DND-41 (cell line): ENCODE measurements at regions not wholly inside any gene's neighbourhood (a gene's known extent, or its start where the extent isn't known, plus 50 kb on each side); places are given as distances from the start of the nearest gene placed in this dataset.

Source experiments
- ATAC-seq: fragments of 200-7000 bp; cut with Tn5 transposase; 3 replicates; pipeline ENCODE4 v1.9.1; 2021; ENCODE audit warnings: low read depth; ENCODE audit not compliant: insufficient read depth
- DNase-seq: peaks from one replicate; pipeline ENCODE4 v3.0.0-alpha.2; 2020
- H2AFZ ChIP-seq: 2 replicates; pipeline ENCODE4 v1.6.0; 2012; ENCODE audit warnings: low read depth, low read length
- H3K27ac ChIP-seq: 2 replicates; pipeline ENCODE4 v1.5.1; 2012; ENCODE audit warnings: low read length, inconsistent platforms
- H3K27me3 ChIP-seq: fragments of 200-600 bp; sonication (generic); 2 replicates; pipeline ENCODE4 v1.6.0; 2012; ENCODE audit warnings: low read length, mild to moderate bottlenecking, inconsistent platforms; ENCODE audit not compliant: insufficient read depth, poor library complexity
- H3K36me3 ChIP-seq: 2 replicates; pipeline ENCODE4 v1.5.1; 2012; ENCODE audit warnings: low read length, inconsistent platforms; ENCODE audit not compliant: insufficient read depth
- H3K4me1 ChIP-seq: 2 replicates; pipeline ENCODE4 v1.5.1; 2012; ENCODE audit warnings: mild to moderate bottlenecking, low read length; ENCODE audit not compliant: insufficient read depth
- H3K4me2 ChIP-seq: 2 replicates; pipeline ENCODE4 v1.6.0; 2012; ENCODE audit warnings: mild to moderate bottlenecking, moderate library complexity, low read length, inconsistent platforms; ENCODE audit not compliant: insufficient read depth
- H3K4me3 ChIP-seq, 2 experiments: fragments of 200-600 bp in 1 of 2; shearing (Covaris generic) in 1 of 2; 2 replicates each; pipeline ENCODE4 v1.5.1; 2012 to 2016; ENCODE audit warnings: inconsistent platforms in 2 of 2, low read length in 2 of 2, mild to moderate bottlenecking in 2 of 2, low read depth in 1 of 2, moderate library complexity in 1 of 2
- H3K79me2 ChIP-seq: 2 replicates; pipeline ENCODE4 v1.6.0; 2012; ENCODE audit warnings: low read length, inconsistent platforms; ENCODE audit not compliant: insufficient read depth
- H3K9ac ChIP-seq: 2 replicates; pipeline ENCODE4 v1.6.0; 2012; ENCODE audit warnings: low read depth, mild to moderate bottlenecking, inconsistent platforms, low read length, moderate library complexity
- H3K9me3 ChIP-seq: 2 replicates; pipeline ENCODE4 v1.5.1; 2012; ENCODE audit warnings: low read length, moderate library complexity, mild to moderate bottlenecking, inconsistent platforms; ENCODE audit not compliant: insufficient read depth, severe bottlenecking
- H4K20me1 ChIP-seq: 2 replicates; pipeline ENCODE4 v1.6.0; 2012; ENCODE audit warnings: low read length; ENCODE audit not compliant: insufficient read depth
- EZH2 ChIP-seq: IDR thresholded peaks from 3 replicates; pipeline ENCODE4 v1.6.1; 2012; ENCODE audit warnings: borderline replicate concordance, low read depth, mild to moderate bottlenecking, moderate library complexity, low read length, inconsistent platforms; ENCODE audit not compliant: severe bottlenecking
- TF ChIP-seq, protein P1 (sequence below): IDR thresholded peaks from 2 replicates; pipeline ENCODE4 v1.5.1; 2012; ENCODE audit warnings: borderline replicate concordance, low read length, moderate library complexity, mild to moderate bottlenecking; ENCODE audit not compliant: poor library complexity, severe bottlenecking; ENCODE audit errors: extremely low read depth

- no peaks in the 10 kb centered on the region for H4K20me1 ChIP-seq
- no peaks in the 10 kb centered on the region for H3K27me3 ChIP-seq
- DNase-seq (peak; percentile 30), ATAC-seq (peak; percentile 78)
- H3K27ac ChIP-seq, result peak overlapping the region; percentile 63
- H3K4me2 ChIP-seq, result no peak overlapping the region
- H3K79me2 ChIP-seq, result no peaks in the 10 kb centered on the region
- H3K4me1 ChIP-seq, result peaks cover 25% of the 10 kb centered on the region
- no peak overlapping the region for H3K4me3 ChIP-seq
- H3K36me3 ChIP-seq, result no peaks in the 10 kb centered on the region
- H3K9ac ChIP-seq, result no peak overlapping the region
- peaks cover 3% of the 10 kb centered on the region for H3K9me3 ChIP-seq
- H2AFZ ChIP-seq, result peak overlapping the region; percentile 52; the same call in 1 of the 2 replicates
- no peak for TF ChIP-seq EZH2
- TF ChIP-seq, protein P1, sequence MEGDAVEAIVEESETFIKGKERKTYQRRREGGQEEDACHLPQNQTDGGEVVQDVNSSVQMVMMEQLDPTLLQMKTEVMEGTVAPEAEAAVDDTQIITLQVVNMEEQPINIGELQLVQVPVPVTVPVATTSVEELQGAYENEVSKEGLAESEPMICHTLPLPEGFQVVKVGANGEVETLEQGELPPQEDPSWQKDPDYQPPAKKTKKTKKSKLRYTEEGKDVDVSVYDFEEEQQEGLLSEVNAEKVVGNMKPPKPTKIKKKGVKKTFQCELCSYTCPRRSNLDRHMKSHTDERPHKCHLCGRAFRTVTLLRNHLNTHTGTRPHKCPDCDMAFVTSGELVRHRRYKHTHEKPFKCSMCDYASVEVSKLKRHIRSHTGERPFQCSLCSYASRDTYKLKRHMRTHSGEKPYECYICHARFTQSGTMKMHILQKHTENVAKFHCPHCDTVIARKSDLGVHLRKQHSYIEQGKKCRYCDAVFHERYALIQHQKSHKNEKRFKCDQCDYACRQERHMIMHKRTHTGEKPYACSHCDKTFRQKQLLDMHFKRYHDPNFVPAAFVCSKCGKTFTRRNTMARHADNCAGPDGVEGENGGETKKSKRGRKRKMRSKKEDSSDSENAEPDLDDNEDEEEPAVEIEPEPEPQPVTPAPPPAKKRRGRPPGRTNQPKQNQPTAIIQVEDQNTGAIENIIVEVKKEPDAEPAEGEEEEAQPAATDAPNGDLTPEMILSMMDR, result no peak
These were observed 376.4 kb downstream of the PLPP3 start for GRCh38 chr1:56202796-56203492.

DNA sequence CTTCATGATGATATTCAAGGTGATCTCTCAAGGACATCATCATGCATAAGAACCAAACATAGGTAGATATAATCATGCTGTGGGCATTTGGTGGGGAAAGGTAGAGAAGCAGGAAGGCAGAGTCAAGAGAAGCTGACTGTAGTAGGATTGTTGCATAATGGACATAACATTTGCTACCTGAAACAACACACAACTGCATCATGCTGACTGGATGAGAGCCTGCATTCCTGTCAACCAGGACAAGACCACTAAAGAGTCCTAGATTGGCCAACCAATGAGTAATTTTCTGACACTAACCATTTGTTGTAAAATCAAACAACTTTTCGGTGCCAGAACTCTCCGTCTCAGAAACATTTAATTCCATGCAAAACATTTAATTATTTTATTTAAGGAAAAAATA lies 377.2 kb downstream of the PLPP3 start:
- ATAC-seq (no peak), DNase-seq (no peak)
- no peaks in the 10 kb centered on the region for H3K79me2 ChIP-seq
- no peak overlapping the region for H3K27ac ChIP-seq
- no peak overlapping the region for H3K4me3 ChIP-seq
- no peaks in the 10 kb centered on the region for H3K9me3 ChIP-seq
- no peak overlapping the region for H3K4me2 ChIP-seq
- no peaks in the 10 kb centered on the region for H3K27me3 ChIP-seq
- H4K20me1 ChIP-seq, result no peaks in the 10 kb centered on the region
- H2AFZ ChIP-seq, result no peak overlapping the region
- H3K4me1 ChIP-seq, result peaks cover 25% of the 10 kb centered on the region
- no peaks in the 10 kb centered on the region for H3K36me3 ChIP-seq
- no peak overlapping the region for H3K9ac ChIP-seq
- TF ChIP-seq, protein P1, result no peak
- no peak for TF ChIP-seq EZH2

DNA sequence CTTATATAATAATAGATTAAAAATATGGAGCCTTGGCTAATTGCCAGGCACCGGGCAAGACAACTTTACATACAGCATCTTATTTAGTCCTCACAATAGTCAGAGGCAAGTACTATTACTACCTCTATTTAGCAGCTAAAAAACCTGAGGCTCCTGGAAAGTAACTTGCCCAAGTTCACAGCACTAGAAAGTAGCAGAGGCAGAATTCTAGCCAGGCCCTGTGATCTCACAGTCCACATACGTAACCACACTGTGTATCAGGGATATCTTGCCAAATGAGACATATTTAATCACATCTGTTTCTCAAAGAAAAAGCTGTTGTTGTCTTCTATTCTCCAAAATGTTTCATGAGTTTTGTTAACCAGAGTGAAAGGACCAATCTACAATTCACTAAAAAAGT lies 378.5 kb downstream of the PLPP3 start:
- Histone ChIP-seq H3K9ac (no peak overlapping the region), H3K27ac (no peak overlapping the region), H3K4me2 (no peak overlapping the region), H3K36me3 (no peaks in the 10 kb centered on the region), H3K79me2 (no peaks in the 10 kb centered on the region), H3K4me1 (peaks cover 25% of the 10 kb centered on the region), H3K27me3 (no peaks in the 10 kb centered on the region), H4K20me1 (no peaks in the 10 kb centered on the region), H3K9me3 (no peaks in the 10 kb centered on the region), H2AFZ (no peak overlapping the region), H3K4me3 (no peak overlapping the region)
- TF ChIP-seq EZH2, result no peak
- TF ChIP-seq, protein P1, result no peak
- DNase-seq, result no peak
- ATAC-seq, result no peak

DNA sequence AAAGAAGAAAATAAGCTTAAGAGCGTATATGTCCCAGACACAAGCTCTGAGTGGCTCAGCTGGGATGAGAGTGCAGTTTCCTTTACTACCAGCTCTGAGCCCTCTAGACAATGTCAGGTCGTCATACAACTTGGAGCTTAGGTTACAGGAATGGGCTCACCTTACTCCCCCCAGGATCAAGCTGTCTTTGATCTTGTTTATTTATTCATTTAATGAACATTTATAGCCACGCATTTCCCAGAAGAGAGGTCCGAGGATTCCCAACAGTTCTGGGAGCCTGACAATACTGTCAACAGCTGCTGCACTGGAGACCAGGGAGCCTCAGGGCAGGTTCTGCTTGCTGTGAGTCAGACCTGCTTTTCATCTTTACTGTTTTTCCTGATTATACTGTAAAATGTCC lies 378.9 kb downstream of the PLPP3 start:
- peaks cover 25% of the 10 kb centered on the region for H3K4me1 ChIP-seq
- no peak overlapping the region for H2AFZ ChIP-seq
- H3K79me2 ChIP-seq, result no peaks in the 10 kb centered on the region
- H3K36me3 ChIP-seq, result no peaks in the 10 kb centered on the region
- no peaks in the 10 kb centered on the region for H3K9me3 ChIP-seq
- no peak overlapping the region for H3K9ac ChIP-seq
- TF ChIP-seq EZH2, result no peak
- TF ChIP-seq, protein P1, result no peak
- no peaks in the 10 kb centered on the region for H3K27me3 ChIP-seq
- no peak for ATAC-seq
- no peaks in the 10 kb centered on the region for H4K20me1 ChIP-seq
- no peak overlapping the region for H3K27ac ChIP-seq
- H3K4me3 ChIP-seq, result no peak overlapping the region
- DNase-seq, result no peak
- H3K4me2 ChIP-seq, result no peak overlapping the region
